ENCODE measurements at regions not wholly inside any gene's neighbourhood (a gene's known extent, or its start where the extent isn't known, plus 50 kb on each side); places are given as distances from the start of the nearest gene placed in this dataset.

DNA sequence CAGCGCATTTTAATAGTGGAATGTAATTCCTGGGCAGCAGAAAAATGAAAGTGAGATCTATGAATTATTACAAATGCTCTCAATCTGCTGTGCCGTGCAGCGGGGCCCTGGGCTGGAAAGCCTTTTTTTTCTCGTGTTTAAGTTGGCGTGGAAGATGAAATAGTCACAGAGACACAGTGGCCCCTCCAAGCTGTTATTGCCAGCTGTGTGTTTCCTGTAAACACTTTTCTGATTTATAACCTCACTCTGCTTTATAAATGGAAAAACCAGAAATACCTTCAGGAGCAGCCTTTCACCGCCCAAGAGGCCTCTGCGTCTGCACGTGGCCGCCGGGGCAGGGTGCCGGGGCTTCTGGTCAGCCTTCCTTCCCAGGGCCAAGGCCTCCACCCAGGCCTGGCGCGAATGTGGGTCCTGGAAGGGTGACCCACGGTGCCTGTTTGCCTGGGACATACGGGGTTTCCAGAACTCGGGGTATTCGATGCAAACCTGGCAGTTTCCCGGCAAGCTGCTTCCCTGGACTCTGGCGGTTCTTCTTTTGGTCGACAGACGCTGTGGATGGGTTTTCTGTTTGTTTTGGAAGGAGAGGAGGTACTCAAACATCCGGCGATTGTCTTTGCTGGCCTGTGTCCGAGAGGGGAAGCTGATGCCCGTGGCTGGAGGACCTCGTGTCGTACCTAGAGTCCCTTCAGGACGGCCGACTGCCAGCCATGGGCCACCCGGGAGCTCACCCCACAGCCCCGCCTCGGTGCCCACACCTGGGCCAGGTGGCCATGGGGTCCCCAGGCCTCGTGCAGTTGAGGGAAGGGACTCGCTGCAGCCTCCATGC is 256.7 kb downstream of the PARP8 start:
- TF ChIP-seq EZH2 (IDR thresholded peaks at IDR 0.05; ENCODE audit: insufficient read depth, poor library complexity, severe bottlenecking), result no peak
- TF ChIP-seq EZH2phosphoT487 (IDR thresholded peaks at IDR 0.05; ENCODE audit: insufficient read depth, low read depth), result no peak
